ENCODE measurements at regions not wholly inside any gene's neighbourhood (a gene's known extent, or its start where the extent isn't known, plus 50 kb on each side); places are given as distances from the start of the nearest gene placed in this dataset.

- no peak for TF ChIP-seq FOSL1 (IDR thresholded peaks at IDR 0.05; ENCODE audit: low read depth)
- TF ChIP-seq JUND (IDR thresholded peaks at IDR 0.05): no peak
- TF ChIP-seq RAD21 (IDR thresholded peaks at IDR 0.05; ENCODE audit: low read depth): no peak
- TF ChIP-seq ZFX (IDR thresholded peaks at IDR 0.05): no peak
- no peak for TF ChIP-seq EGR1 (IDR thresholded peaks at IDR 0.05; ENCODE audit: low read depth)
- no peak for TF ChIP-seq CEBPB (IDR thresholded peaks at IDR 0.05; ENCODE audit: low read depth)
- no peak for TF ChIP-seq CTCF (IDR thresholded peaks at IDR 0.05 in 2 of 3, conservative IDR thresholded peaks at IDR 0.05 in 1 of 3; ENCODE audit: borderline replicate concordance in 1 of 3, insufficient read depth in 1 of 3, low read depth in 2 of 3, low read length in 2 of 3)
- TF ChIP-seq SP1 (IDR thresholded peaks at IDR 0.05; ENCODE audit: low read depth): no peak
- no peak for TF ChIP-seq EZH2 (IDR thresholded peaks at IDR 0.05)
- no peak for TF ChIP-seq POLR2AphosphoS5 (IDR thresholded peaks at IDR 0.05; ENCODE audit: low read depth, low read length)
- TF ChIP-seq POLR2A (IDR thresholded peaks at IDR 0.05; ENCODE audit: borderline replicate concordance, extremely low read depth, insufficient read depth, insufficient read length): no peak
- no peak for TF ChIP-seq CBX3 (IDR thresholded peaks at IDR 0.05; ENCODE audit: low read depth)
- no peak for TF ChIP-seq ZNF274 (IDR thresholded peaks at IDR 0.05; ENCODE audit: low read depth, low read length)
- no peak for TF ChIP-seq YY1 (IDR thresholded peaks at IDR 0.05; ENCODE audit: extremely low read depth, insufficient replicate concordance, low read depth, low read length)
- TF ChIP-seq, protein P1, sequence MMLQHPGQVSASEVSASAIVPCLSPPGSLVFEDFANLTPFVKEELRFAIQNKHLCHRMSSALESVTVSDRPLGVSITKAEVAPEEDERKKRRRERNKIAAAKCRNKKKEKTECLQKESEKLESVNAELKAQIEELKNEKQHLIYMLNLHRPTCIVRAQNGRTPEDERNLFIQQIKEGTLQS (IDR thresholded peaks at IDR 0.05): no peak
- no peak for TF ChIP-seq TCF7L2 (IDR thresholded peaks at IDR 0.05; ENCODE audit: borderline replicate concordance, extremely low read depth, insufficient read depth, insufficient read length)
- BruUV-seq (replicated peaks): no TSS peak
- no peak overlapping the region for H3K4me2 ChIP-seq (ENCODE audit: low read length)
- intact Hi-C loops (cut with micrococcal nuclease): no loop called here
- H3K36me3 ChIP-seq (ENCODE audit: control insufficient read depth in 1 of 2, insufficient read depth in 2 of 2, low read length in 2 of 2): no peaks in the 10 kb centered on the region
- H2AFZ ChIP-seq (ENCODE audit: low read depth, low read length, poor library complexity, severe bottlenecking): no peak overlapping the region
- no peaks in the 10 kb centered on the region for H3K4me1 ChIP-seq (ENCODE audit: control insufficient read depth in 1 of 2, insufficient read depth in 2 of 2, low read length in 2 of 2)
- H3K27me3 ChIP-seq (ENCODE audit: insufficient read depth, low read length): peaks cover 10% of the 10 kb centered on the region; the same call in 1 of the 2 replicates
- H3K9me3 ChIP-seq (ENCODE audit: control insufficient read depth in 1 of 2, insufficient read depth in 1 of 2, low read depth in 1 of 2, low read length in 2 of 2): no peaks in the 10 kb centered on the region
- DNase-seq (ENCODE audit: low read depth, low spot score) (no peak), ATAC-seq (no peak)
- POLR2A ChIA-PET: no interaction called here
- RAD21 ChIA-PET (ENCODE audit: low non-redundant PET in 1 of 2, low total read pairs in 2 of 2, uncharacterized antibody in 2 of 2, unreplicated experiment in 2 of 2): no interaction called here
- H3K4me3 ChIP-seq (replicated peaks in 1 of 2; ENCODE audit: low read depth in 1 of 2, low read length in 2 of 2): no peak overlapping the region
- CTCF ChIA-PET: no interaction called here
- no peak overlapping the region for H3K27ac ChIP-seq (ENCODE audit: low read depth, low read length)
- H4K20me1 ChIP-seq (ENCODE audit: insufficient read depth): no peaks in the 10 kb centered on the region
- H3K9ac ChIP-seq (ENCODE audit: low read length): no peak overlapping the region
- no peaks in the 10 kb centered on the region for H3K79me2 ChIP-seq (ENCODE audit: insufficient read depth, low read length)
- H3K9me2 ChIP-seq (ENCODE audit: insufficient read depth): no peaks in the 10 kb centered on the region
These were observed 364.0 kb upstream of the EEF2KMT start for GRCh38 chr16:5461574-5461973.
